Left cardiac atrium (tissue), 4 donors: ENCODE measurements at regions not wholly inside any gene's neighbourhood (a gene's known extent, or its start where the extent isn't known, plus 50 kb on each side); places are given as distances from the start of the nearest gene placed in this dataset.
A peak's percentile ranks its signal among the peaks of the same experiment; 100 is the strongest.

Source experiments
- ATAC-seq, 2 donors: fragments of 200-7000 bp; cut with Tn5 transposase; one replicate each; pipeline ENCODE4 v1.9.1; 2020; ENCODE audit warnings: mild to moderate bottlenecking in 2 of 2, moderate library complexity in 2 of 2
- DNase-seq: peaks from one replicate; pipeline ENCODE4 v3.0.0-alpha.2; 2020
- intact Hi-C, 2 donors: fragments of 100-400 bp; cut with DNase I; formaldehyde crosslinking; loops; one replicate each; pipeline versions ENCODE4 v1.14.1 to v1.15.1; 2022 to 2023
- donor health status: DM: no; HTN: yes; CAD: no.
- donor health status: DM: no; HTN: yes; CAD: no; lungs with severe emphysema.
- donor health status: DM: yes; HTN: yes; CAD: no.
- donor health status: Dilated cardiomyopathy.

DNA sequence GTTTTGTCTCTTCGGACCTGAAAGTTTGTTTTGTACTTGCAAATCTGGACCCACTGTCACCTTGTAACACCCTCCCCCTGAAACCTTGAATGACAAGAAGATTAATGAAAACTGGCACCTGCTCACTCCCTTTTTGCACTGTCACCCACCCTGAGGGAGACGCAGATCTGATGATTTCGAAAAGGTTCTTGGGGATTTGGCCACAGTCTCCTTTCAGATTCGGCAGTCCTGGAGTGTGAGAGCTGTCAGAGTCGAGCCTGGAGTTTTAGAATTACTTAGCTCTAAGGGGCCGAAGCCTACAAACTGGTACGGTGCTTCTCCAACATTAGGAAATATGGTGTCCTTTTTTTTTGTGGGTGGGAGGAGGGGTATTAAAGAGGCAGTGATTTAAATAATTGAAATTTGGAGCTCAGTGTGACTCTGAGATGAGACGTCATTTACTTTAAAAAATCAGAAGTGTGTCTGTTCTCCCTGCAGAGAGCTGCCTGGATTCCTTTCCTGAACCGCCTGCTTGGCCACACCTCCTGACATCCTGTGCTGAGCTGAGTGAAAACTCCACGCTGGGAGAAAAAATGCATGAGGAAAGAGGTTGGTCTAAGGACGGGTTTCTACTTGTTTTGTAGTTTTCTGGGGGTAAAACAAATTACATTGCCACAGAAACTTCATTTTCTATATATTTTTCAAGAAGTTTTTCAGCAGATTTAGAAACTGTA lies 447.0 kb upstream of the CDH4 start:
- ATAC-seq (peak; percentile 58 to 63), DNase-seq (no peak)
- intact Hi-C loops: no loop called here

- ATAC-seq: no peak
- intact Hi-C loops: no loop called here
- no peak for DNase-seq
Measured at GRCh38 chr20:60806354-60806753, 445.7 kb upstream of the CDH4 start.

- intact Hi-C loops: no loop called here
- no peak for ATAC-seq
- no peak for DNase-seq
Measured at GRCh38 chr20:60806824-60807223, 445.2 kb upstream of the CDH4 start.

GRCh38 chr20:60808003-60808672 lies 443.9 kb upstream of the CDH4 start:
- intact Hi-C loops: no loop called here
- no peak for DNase-seq
- no peak for ATAC-seq

DNA sequence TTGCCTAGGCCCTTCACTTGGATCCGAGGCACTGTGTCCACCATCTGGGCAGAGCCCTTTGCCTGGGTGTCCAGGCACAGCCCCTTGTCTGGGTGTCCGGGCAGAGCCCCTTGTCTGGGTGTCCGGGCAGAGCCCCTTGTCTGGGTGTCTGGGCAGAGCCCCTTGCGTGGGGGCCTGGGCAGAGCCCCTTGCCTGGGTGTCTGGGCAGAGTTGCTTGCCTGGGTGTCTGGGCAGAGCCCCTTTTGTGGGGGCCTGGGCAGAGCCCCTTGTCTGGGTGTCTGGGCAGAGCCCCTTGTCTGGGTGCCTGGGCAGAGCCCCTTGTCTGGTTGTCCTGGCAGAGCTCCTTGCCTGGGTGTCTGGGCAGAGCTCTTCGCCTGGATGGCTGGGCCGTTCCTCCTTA lies 443.4 kb upstream of the CDH4 start:
- DNase-seq (no peak), ATAC-seq (no peak)
- intact Hi-C loops: no loop called here

DNA sequence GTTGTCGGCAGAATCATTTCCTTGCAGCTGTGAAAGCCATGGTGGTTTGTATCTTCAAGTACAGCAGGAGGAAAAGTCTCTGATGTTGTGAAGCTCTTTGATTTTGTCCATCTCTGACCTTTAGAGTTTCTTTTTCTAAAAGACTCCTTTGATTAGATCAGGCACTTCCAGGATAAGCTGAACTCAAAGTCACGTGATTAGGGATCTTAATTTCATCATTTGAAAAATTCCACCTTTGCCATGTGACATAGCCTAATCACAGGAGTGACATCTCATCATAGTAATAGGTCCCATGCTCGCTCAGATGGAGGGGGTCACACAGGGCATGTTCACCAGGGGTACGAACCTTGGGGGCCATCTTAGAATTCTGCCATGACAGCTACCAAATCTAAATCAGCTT lies 441.5 kb upstream of the CDH4 start:
- no peak for DNase-seq
- no peak for ATAC-seq
- intact Hi-C loops: no loop called here

GRCh38 chr20:60812561-60812960 lies 439.5 kb upstream of the CDH4 start:
- intact Hi-C loops: no loop called here
- DNase-seq (no peak), ATAC-seq (no peak)

GRCh38 chr20:60813066-60813465 lies 439.0 kb upstream of the CDH4 start:
- ATAC-seq (no peak), DNase-seq (no peak)
- intact Hi-C loops: no loop called here

DNA sequence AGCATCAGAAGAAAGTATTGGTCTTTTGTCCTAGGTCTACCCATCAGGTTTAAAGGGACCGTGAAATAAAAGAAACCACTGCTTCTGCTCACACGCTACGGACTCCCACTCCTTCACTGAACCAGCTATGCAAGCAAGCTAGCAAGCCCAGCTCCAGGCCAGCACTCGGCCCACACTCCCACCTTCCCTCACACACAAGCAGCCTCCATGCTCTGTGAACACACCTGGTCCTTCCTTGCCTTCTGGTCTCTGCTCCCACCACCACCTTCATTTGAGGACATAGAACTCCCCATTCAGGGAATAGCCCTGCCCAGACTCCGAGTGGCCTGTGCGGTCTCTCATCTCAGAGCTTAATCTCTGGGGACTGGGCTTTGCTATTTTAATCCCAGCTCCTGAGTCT lies 436.4 kb upstream of the CDH4 start:
- DNase-seq (no peak), ATAC-seq (no peak)
- intact Hi-C loops: no loop called here

GRCh38 chr20:60816901-60817300 lies 435.2 kb upstream of the CDH4 start:
- intact Hi-C loops: no loop called here
- ATAC-seq (no peak), DNase-seq (no peak)

- intact Hi-C loops: no loop called here
- DNase-seq (no peak), ATAC-seq (no peak)
Measured at GRCh38 chr20:60817891-60818290, 434.2 kb upstream of the CDH4 start.

- intact Hi-C loops: no loop called here
- DNase-seq (no peak), ATAC-seq (no peak)
Measured at GRCh38 chr20:60819511-60819910, 432.6 kb upstream of the CDH4 start.

GRCh38 chr20:60820149-60820548 lies 431.9 kb upstream of the CDH4 start:
- no peak for DNase-seq
- no peak for ATAC-seq
- intact Hi-C loops: no loop called here

DNA sequence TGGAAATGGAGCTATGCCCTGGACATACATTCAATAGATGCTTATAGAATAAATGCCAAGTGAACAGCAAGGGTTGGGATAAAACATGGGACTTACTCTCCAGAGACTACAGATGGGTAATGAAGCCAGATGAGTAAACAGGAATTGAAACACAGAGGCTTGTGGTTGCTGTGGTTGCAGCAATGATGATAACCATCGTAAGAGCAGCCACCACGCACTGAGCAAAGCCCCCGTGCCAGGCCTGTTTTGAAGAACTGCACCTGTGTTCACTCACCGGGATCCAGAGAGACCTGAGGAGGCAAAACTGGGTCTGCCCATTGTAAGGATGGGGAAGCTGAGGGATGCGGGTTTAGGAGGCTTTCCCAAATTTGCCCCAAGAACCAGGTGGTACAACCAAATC lies 431.1 kb upstream of the CDH4 start:
- DNase-seq: no peak
- ATAC-seq: no peak
- intact Hi-C loops: no loop called here

- ATAC-seq: no peak
- intact Hi-C loops: no loop called here
Measured at GRCh38 chr20:60822699-60823607, 429.1 kb upstream of the CDH4 start.

DNA sequence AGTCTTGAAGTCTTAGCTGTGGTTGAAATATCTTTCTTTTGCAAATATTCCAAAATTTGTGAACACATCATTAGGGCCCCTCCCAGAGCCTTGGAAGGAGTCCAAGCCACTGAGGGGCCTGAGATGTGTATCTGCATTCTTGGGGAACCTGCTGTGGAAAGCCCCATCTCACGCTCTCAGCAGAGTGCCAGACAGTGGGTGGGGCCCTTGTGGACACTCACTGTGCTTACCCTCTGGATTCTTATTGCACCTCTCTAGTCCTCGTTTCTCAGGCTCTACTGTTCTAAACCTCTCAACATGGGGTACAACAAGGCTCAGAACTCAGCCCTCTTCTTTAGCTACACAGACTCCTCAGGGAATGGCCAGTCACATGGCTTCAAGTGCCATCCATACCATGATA lies 416.2 kb upstream of the CDH4 start:
- intact Hi-C loops: no loop called here
- no peak for ATAC-seq
- DNase-seq: no peak

More at GRCh38 chr20:60822699-60823607, 429.1 kb upstream of the CDH4 start:
- DNase-seq: no peak

- ATAC-seq (peak in 1 of 2 donors; percentile 67), DNase-seq (no peak)
- intact Hi-C loops: no loop called here
Measured at GRCh38 chr20:60837173-60837770, 414.8 kb upstream of the CDH4 start.

- ATAC-seq: no peak
- intact Hi-C loops: no loop called here
Measured at GRCh38 chr20:60838297-60838696, 413.8 kb upstream of the CDH4 start.

GRCh38 chr20:60840971-60841370 lies 411.1 kb upstream of the CDH4 start:
- no peak for DNase-seq
- intact Hi-C loops: no loop called here
- no peak for ATAC-seq

More at GRCh38 chr20:60838297-60838696, 413.8 kb upstream of the CDH4 start:
- no peak for DNase-seq

DNA sequence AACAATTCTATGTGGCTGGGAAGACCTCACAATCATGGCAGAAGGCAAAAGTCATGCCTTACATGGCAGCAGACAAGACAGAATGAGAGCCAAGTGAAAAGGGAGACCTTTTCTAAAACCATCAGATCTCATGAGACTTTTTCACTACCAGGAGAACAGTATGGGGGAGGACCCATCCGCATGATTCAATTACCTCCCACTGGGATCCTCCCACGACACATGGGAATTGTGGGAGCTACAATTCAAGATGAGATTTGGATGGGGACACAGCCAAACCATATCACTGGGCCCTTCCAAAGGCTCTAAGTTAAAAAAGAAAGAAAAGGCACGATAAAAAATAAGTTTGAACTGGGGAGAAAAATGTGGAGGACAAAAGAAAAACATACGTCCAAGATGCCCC lies 406.9 kb upstream of the CDH4 start:
- intact Hi-C loops: no loop called here
- DNase-seq (no peak), ATAC-seq (no peak)
